H9 (cell line): ENCODE measurements at regions not wholly inside any gene's neighbourhood (a gene's known extent, or its start where the extent isn't known, plus 50 kb on each side); places are given as distances from the start of the nearest gene placed in this dataset.
A peak's percentile ranks its signal among the peaks of the same experiment; 100 is the strongest.

Experiments used
- DNase-seq: peaks from one replicate; pipeline ENCODE4 v3.0.0-alpha.2; 2017
- H2AFZ ChIP-seq: one replicate; pipeline ENCODE4 v1.6.1; 2013; ENCODE audit warnings: mild to moderate bottlenecking, low read length, control low read depth, moderate library complexity
- H2AK5ac ChIP-seq: 2 replicates; pipeline ENCODE4 v1.6.1; 2013; ENCODE audit warnings: low read length, control low read depth, mixed read lengths; ENCODE audit not compliant: insufficient read length
- H2BK120ac ChIP-seq: one replicate; pipeline ENCODE4 v1.6.1; 2013; ENCODE audit warnings: low read depth, mild to moderate bottlenecking, low read length, control low read depth, inconsistent platforms; ENCODE audit not compliant: poor library complexity, severe bottlenecking
- H2BK12ac ChIP-seq: 2 replicates; pipeline ENCODE4 v1.6.1; 2013; ENCODE audit warnings: low read length, control low read depth, mixed read lengths, low read depth; ENCODE audit not compliant: insufficient read length
- H2BK15ac ChIP-seq: 2 replicates; pipeline ENCODE4 v1.6.1; 2013; ENCODE audit warnings: low read depth, low read length, control low read depth
- H2BK20ac ChIP-seq: one replicate; pipeline ENCODE4 v1.6.1; 2013; ENCODE audit warnings: low read depth, mild to moderate bottlenecking, low read length, control low read depth, inconsistent platforms; ENCODE audit not compliant: poor library complexity, severe bottlenecking
- H2BK5ac ChIP-seq: 2 replicates; pipeline ENCODE4 v1.6.1; 2013; ENCODE audit warnings: low read length, control low read depth, mixed read lengths; ENCODE audit not compliant: insufficient read length
- H3K14ac ChIP-seq: 2 replicates; pipeline ENCODE4 v1.6.1; 2013; ENCODE audit warnings: low read length, control low read depth; ENCODE audit not compliant: insufficient read depth
- H3K18ac ChIP-seq: 2 replicates; pipeline ENCODE4 v1.6.1; 2013; ENCODE audit warnings: low read depth, mild to moderate bottlenecking, mixed read lengths, low read length, control low read depth; ENCODE audit not compliant: insufficient read length
- H3K23ac ChIP-seq: 2 replicates; pipeline ENCODE4 v1.6.1; 2013; ENCODE audit warnings: low read length, control low read depth, mixed read lengths, low read depth; ENCODE audit not compliant: insufficient read length
- H3K23me2 ChIP-seq: 2 replicates; pipeline ENCODE4 v1.6.1; 2013; ENCODE audit warnings: low read depth, mild to moderate bottlenecking, mixed read lengths, low read length, control low read depth; ENCODE audit not compliant: insufficient read length, poor library complexity, severe bottlenecking
- H3K27ac ChIP-seq: 2 replicates; pipeline ENCODE4 v1.5.1; 2013; ENCODE audit warnings: low read length, control low read depth, mixed read lengths, low read depth; ENCODE audit not compliant: insufficient read length
- H3K27me3 ChIP-seq: 2 replicates; pipeline ENCODE4 v1.6.1; 2013; ENCODE audit warnings: low read length, control low read depth, inconsistent platforms; ENCODE audit not compliant: insufficient read depth
- H3K4ac ChIP-seq: 2 replicates; pipeline ENCODE4 v1.6.1; 2013; ENCODE audit warnings: low read depth, mild to moderate bottlenecking, control low read depth, inconsistent platforms, low read length, moderate library complexity
- H3K4me1 ChIP-seq: 2 replicates; pipeline ENCODE4 v1.6.1; 2013; ENCODE audit warnings: low read length, control low read depth, inconsistent platforms; ENCODE audit not compliant: insufficient read depth
- H3K4me2 ChIP-seq: 2 replicates; pipeline ENCODE4 v1.6.1; 2013; ENCODE audit warnings: low read length, control low read depth, mixed read lengths; ENCODE audit not compliant: insufficient read length, insufficient read depth
- H3K56ac ChIP-seq: 2 replicates; pipeline ENCODE4 v1.6.1; 2013; ENCODE audit warnings: low read depth, mild to moderate bottlenecking, mixed read lengths, low read length, control low read depth; ENCODE audit not compliant: insufficient read length
- H3K79me1 ChIP-seq: 2 replicates; pipeline ENCODE4 v1.6.1; 2013; ENCODE audit warnings: low read depth, mild to moderate bottlenecking, moderate library complexity, low read length, control low read depth, inconsistent platforms; ENCODE audit not compliant: insufficient read depth, poor library complexity, severe bottlenecking
- H3K79me2 ChIP-seq: 2 replicates; pipeline ENCODE4 v1.6.1; 2013; ENCODE audit warnings: low read length, control low read depth, inconsistent platforms; ENCODE audit not compliant: insufficient read depth
- H3K9ac ChIP-seq: 2 replicates; pipeline ENCODE4 v1.6.1; 2013; ENCODE audit warnings: low read length, control low read depth, mixed read lengths; ENCODE audit not compliant: insufficient read length; ENCODE audit errors: extremely low read depth
- H3K9me3 ChIP-seq: one replicate; pipeline ENCODE4 v1.6.1; 2013; ENCODE audit warnings: low read depth, low read length, inconsistent platforms; ENCODE audit not compliant: control insufficient read depth
- H3T11ph ChIP-seq: one replicate; pipeline ENCODE4 v1.6.1; 2013; ENCODE audit warnings: mild to moderate bottlenecking, low read length, control low read depth, inconsistent platforms
- H4K20me1 ChIP-seq: one replicate; pipeline ENCODE4 v1.6.1; 2013; ENCODE audit not compliant: control insufficient read depth, insufficient read length, insufficient read depth
- H4K5ac ChIP-seq: 2 replicates; pipeline ENCODE4 v1.6.1; 2013; ENCODE audit warnings: low read depth, mild to moderate bottlenecking, mixed read lengths, low read length, control low read depth; ENCODE audit not compliant: insufficient read length
- H4K8ac ChIP-seq: replicated peaks from 2 replicates; pipeline ENCODE4 v1.6.1; 2013; ENCODE audit warnings: low read length, control low read depth, mixed read lengths, low read depth; ENCODE audit not compliant: insufficient read length
- H4K91ac ChIP-seq: 2 replicates; pipeline ENCODE4 v1.6.1; 2013; ENCODE audit warnings: low read depth, mild to moderate bottlenecking, moderate library complexity, mixed read lengths, low read length, control low read depth; ENCODE audit not compliant: insufficient read length
- H3K27ac Mint-ChIP-seq, 3 experiments: 2 replicates in 2 of 3; 3 replicates in 1 of 3; pipeline ENCODE4 v1.8.0; 2020 to 2021; ENCODE audit warnings: mixed read lengths in 3 of 3, mild to moderate bottlenecking in 1 of 3, moderate library complexity in 1 of 3
- H3K27me3 Mint-ChIP-seq: 2 replicates; pipeline ENCODE4 v1.8.0; 2021; ENCODE audit warnings: low read depth, mild to moderate bottlenecking, moderate library complexity, mixed read lengths
- H3K36me3 Mint-ChIP-seq, 3 experiments: 2 replicates in 2 of 3; 3 replicates in 1 of 3; pipeline ENCODE4 v1.8.0; 2020 to 2021; ENCODE audit warnings: low read depth in 3 of 3, mixed read lengths in 3 of 3; ENCODE audit not compliant: insufficient read depth in 1 of 3
- H3K4me1 Mint-ChIP-seq, 2 experiments: 2 replicates each; pipeline ENCODE4 v1.8.0; 2020; ENCODE audit warnings: mixed read lengths in 2 of 2
- H3K4me3 Mint-ChIP-seq, 2 experiments: 2 replicates in 1 of 2; 3 replicates in 1 of 2; pipeline ENCODE4 v1.8.0; 2020 to 2021; ENCODE audit warnings: mild to moderate bottlenecking in 2 of 2, mixed read lengths in 2 of 2, moderate library complexity in 1 of 2
- H3K9me3 Mint-ChIP-seq, 2 experiments: 2 replicates in 1 of 2; 3 replicates in 1 of 2; pipeline ENCODE4 v1.8.0; 2020; ENCODE audit warnings: mild to moderate bottlenecking in 2 of 2, mixed read lengths in 2 of 2, moderate library complexity in 1 of 2
- WGBS: extraction: QIAGEN DNeasy Blood & Tissue Kit; methylation state at CpG from one replicate; pipeline ENCODE4 v1.1.7; 2013; ENCODE audit warnings: missing lambda C conversion rate, low lambda C conversion rate, mixed read lengths; ENCODE audit not compliant: insufficient read length; ENCODE audit errors: extremely low coverage; 5-methylcytosine and 5-hydroxymethylcytosine counted together
- TF ChIP-seq, protein P1 (sequence below): fragments of 200-600 bp; sonication (generic); conservative IDR thresholded peaks from 3 replicates; pipeline ENCODE4 v1.8.0; 2021; ENCODE audit warnings: antibody characterized with exemption, mild to moderate bottlenecking

DNA sequence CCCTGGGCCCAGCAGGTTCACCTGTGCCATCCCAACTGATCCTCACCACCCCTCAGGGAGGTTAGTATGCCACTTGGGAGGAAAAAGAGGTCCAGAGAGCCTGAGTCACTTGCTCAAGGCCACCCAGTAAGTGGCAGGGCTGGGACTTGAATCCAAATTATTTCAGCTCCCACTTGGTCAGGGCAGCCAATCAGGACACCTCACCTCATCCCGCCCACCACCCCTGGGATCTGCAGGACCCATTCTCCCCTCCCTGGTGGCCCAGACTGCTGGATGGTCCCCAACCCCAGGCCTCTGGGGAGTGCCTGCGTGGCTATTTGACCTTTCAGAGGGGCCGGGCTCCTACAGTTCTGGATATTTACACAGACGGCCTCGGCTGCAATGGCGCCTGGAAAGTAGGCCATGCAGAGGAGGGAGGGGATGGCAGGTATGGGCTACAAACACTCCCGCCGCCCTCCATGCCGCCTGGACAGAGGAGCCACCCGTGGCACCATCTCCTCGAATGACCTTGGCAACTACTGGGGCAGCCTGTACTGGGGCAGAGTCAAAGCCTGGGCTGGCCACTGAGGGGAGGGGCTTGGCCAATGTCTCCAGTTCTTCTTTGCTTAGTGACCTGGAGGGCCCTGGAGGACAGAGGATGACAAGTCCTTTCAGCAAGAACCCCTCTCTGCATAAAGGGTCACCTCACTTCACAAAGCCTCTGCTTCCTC is 153.6 kb upstream of the LINGO1 start:
- Histone ChIP-seq H2AFZ (no peak overlapping the region), H3K27me3 (no peaks in the 10 kb centered on the region), H2BK5ac (no peak overlapping the region), H3K4ac (no peak overlapping the region), H2BK20ac (no peak overlapping the region), H3K23me2 (no peaks in the 10 kb centered on the region), H3K9me3 (no peaks in the 10 kb centered on the region), H2BK15ac (no peak overlapping the region), H4K8ac (no peak overlapping the region), H3T11ph (no peak overlapping the region), H3K9ac (no peak overlapping the region), H4K5ac (no peak overlapping the region), H3K79me2 (no peaks in the 10 kb centered on the region), H3K56ac (no peak overlapping the region), H3K79me1 (no peaks in the 10 kb centered on the region), H4K20me1 (no peaks in the 10 kb centered on the region), H3K4me2 (no peak overlapping the region), H2BK12ac (no peak overlapping the region), H4K91ac (no peak overlapping the region), H3K14ac (0 out of 2 replicates have a peak overlapping the region, but pooled peaks have one; percentile 26), H3K23ac (no peak overlapping the region), H2AK5ac (no peak overlapping the region), H3K27ac (no peak overlapping the region), H2BK120ac (no peak overlapping the region), H3K4me1 (no peaks in the 10 kb centered on the region), H3K18ac (no peak overlapping the region)
- no peak overlapping the region for H3K4me3 Mint-ChIP-seq
- peaks cover 18 to 58% of the 10 kb centered on the region in 2 experiments for H3K4me1 Mint-ChIP-seq
- TF ChIP-seq, protein P1, sequence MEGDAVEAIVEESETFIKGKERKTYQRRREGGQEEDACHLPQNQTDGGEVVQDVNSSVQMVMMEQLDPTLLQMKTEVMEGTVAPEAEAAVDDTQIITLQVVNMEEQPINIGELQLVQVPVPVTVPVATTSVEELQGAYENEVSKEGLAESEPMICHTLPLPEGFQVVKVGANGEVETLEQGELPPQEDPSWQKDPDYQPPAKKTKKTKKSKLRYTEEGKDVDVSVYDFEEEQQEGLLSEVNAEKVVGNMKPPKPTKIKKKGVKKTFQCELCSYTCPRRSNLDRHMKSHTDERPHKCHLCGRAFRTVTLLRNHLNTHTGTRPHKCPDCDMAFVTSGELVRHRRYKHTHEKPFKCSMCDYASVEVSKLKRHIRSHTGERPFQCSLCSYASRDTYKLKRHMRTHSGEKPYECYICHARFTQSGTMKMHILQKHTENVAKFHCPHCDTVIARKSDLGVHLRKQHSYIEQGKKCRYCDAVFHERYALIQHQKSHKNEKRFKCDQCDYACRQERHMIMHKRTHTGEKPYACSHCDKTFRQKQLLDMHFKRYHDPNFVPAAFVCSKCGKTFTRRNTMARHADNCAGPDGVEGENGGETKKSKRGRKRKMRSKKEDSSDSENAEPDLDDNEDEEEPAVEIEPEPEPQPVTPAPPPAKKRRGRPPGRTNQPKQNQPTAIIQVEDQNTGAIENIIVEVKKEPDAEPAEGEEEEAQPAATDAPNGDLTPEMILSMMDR = no peak
- no peaks in the 10 kb centered on the region for H3K9me3 Mint-ChIP-seq
- H3K27me3 Mint-ChIP-seq = peaks cover under 1% of the 10 kb centered on the region
- DNase-seq = no peak
- no peaks in the 10 kb centered on the region for H3K36me3 Mint-ChIP-seq
- H3K27ac Mint-ChIP-seq = no peak overlapping the region
- WGBS = no CpG with 5 or more reads among the region's 11 CpGs
